GM18498 (cell line): ENCODE measurements at regions not wholly inside any gene's neighbourhood (a gene's known extent, or its start where the extent isn't known, plus 50 kb on each side); places are given as distances from the start of the nearest gene placed in this dataset.
"Not testable (repeated sequence)": the region's sequence is repeated elsewhere in the genome, so short reads cannot be mapped to it uniquely, and the experiment has no call there.

Source experiments
- ATAC-seq: cut with Tn5 transposase; IDR thresholded peaks from one replicate; pipeline ENCODE4 v1.9.1; 2021; ENCODE audit warnings: mild to moderate bottlenecking, moderate library complexity; ENCODE audit not compliant: unreplicated experiment

DNA sequence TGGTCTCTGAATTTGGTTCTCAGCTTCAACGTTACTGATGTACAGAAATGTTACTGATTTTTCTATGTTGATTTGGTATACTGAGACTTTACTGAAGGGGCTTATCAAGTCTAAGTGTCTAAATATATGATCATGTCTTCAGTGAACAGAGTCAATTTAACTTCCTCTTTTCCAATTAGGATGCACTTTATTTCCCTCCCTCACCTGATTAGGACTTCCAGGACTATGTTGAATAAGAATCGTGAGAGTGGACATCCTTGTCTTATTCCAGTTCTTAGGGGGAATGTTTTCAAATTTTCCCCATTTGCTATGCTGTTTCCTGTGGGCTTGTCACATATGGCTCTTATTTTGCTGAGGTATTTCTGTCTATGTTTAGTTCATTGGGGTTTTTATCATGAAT, 349.5 kb downstream of the PRR16 start:
- no peak for ATAC-seq

DNA sequence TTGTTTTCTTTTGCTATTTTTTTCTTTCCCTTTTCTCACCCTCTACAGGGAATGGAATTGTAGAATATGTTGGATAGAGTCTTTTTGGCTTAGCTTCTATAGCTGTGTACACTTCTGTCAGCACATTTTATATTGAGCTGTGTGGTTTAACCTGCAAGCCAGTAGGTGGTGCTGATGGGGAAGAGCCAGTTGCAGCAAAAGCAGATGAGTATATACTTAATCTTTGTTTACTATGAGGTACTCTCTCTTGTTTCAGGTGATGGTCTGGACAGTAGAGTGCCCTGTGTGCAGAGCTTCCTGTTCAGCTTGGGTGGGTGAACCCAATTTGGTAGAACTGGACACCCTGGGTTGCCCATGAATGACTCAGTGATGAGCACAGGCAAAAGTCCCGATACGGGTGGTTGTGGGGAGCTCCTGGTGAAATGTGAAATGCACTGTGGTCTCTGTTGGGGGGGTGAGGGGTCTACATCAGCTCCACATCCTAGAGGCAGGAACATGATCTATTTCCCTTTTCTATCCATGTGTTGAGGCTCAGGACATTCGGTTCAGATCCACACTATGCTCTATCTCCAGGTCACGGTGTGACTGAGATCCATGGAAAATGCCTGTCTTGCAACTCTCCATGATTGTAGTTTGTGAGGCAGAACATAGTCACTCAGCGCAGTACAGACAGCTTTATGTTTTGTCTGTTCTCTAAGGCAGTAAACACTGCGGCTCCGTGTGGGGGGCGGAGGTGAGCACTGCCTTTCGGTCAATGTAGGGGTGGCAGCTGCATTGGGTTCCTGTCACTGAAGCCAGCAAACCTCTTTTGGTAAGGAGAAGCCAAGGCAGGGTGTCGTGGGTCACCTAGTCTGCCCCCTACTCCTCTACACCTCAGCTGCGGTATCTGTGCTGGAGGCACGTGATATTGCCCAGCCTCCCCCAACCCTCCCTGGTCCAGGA, 353.2 kb downstream of the PRR16 start:
- no peak for ATAC-seq

- no peak for ATAC-seq
These were observed 354.0 kb downstream of the PRR16 start for GRCh38 chr5:120818128-120818527.

DNA sequence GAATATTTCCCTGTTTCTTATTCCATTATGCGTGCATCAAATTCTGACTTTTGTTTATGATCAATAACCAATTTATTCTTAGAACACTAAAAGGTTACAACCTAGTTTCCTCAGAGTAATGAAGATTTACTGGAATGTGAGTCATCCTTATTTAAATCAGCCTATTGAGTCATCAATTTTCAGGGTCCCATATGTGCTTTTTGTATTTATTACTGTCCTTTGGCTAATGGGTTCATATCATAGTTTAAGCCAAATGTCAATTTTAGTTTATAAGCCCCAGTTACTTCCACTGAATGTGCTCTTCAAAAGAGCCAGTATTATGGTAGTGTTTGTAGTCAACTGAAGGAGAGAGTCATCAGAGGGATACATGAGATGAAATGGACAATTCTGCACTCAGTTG, 359.2 kb downstream of the PRR16 start:
- no peak for ATAC-seq

DNA sequence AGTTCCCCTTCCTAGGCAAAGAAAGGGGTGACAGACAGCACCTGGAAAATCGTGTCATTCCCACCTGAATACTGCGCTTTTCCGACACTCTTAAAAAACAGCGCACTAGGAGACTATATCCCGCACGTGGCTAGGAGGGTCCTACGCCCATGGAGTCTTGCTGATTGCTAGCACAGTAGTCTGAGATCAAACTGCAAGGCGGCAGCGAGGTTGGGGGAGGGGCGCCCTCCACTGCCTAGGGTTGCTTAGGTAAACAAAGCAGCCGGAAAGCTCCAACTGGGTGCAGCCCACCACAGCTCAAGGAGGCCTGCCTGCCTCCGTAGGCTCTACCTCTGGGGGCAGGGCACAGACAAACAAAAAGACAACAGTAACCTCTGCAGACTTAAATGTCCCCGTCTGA, 367.5 kb downstream of the PRR16 start:
- ATAC-seq: not testable (repeated sequence)

GRCh38 chr5:120841830-120842229, 377.7 kb downstream of the PRR16 start:
- ATAC-seq: no peak

- no peak for ATAC-seq
These were observed 379.4 kb downstream of the PRR16 start for GRCh38 chr5:120843390-120843980.

- no peak for ATAC-seq
These were observed 384.8 kb downstream of the PRR16 start for GRCh38 chr5:120848883-120849282.

DNA sequence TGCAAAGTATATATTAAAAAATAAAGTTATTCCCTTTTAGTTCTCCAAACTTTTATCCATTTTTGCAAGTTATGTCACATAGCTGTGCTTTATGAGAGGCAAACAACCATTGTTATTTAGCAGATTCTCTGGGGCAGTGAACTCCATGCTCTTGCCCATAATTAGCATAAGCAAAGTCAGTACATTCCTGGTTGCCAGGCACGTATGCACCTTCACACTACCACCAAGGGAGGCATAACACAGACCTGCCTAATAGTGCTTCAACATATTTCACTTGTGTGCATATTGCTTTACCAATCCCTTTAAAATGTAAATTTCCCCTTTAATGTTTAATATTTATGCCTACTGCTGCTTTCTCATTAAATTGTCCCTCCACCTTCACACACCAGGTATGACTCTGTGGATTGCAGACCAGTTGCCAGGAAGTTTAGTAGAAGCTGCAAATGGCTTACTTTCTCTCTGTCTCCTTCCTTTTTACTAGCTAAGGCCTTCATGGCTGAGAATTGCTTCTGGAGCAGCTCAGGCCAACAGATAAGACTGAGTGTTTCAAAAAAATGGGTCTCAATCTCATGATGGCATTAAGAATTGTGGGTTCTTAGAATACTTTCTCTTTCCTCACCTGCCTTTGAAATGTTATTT, 388.2 kb downstream of the PRR16 start:
- no peak for ATAC-seq

DNA sequence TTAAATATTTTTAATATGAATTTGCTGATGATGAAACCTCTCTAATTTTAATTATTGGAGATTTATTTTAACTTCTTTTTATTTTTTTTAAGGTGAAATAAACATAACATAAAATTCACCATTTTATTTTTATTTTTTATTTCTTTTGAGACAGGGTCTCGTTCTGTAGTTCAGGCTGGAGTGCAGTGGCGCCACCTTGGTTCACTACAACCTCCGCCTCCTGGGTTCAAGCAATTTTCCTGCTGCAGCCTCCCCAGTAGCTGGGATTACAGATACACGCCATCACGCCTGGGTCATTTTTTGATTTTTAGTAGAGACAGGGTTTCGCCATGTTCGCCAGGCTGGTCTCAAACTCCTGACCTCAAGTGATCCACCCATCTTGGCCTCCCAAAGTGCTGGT, 402.9 kb downstream of the PRR16 start:
- no peak for ATAC-seq

DNA sequence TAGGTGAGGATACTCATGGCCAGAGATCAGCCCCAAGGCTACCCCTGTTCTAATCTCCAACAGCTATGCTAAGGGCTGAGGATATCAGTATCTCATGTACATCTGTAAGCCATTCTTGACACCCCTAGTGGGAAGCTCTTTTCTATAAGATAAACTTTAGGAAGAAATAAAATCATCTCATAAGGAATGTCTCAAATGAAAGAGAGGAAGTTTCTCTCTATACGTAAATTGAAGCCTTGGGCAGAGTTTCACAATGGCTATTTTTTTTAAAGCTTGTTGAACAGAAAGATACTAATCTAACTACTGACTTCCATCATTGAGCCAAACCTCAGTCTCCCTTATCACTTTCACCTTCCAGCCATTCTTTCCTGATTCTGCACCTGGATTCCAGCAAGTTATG, 405.7 kb downstream of the PRR16 start:
- no peak for ATAC-seq

DNA sequence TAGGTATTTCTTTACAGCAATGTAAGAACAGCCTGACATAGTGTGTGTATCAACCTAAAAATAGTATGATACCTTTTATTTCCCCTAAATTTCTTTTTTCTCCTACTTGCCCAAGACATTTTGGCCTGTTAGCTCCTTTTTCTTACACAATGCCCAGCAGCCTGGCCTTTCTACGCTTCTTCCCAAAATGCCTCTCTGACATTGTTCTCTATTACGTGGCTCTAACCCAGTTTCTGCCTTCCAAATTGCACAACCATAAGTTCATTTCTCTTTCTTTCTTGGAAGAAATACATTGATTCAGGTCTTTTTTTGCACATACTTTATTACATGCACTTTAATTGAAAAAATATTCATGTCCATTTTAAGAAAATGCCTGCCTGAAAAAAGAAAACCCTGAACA, 408.2 kb downstream of the PRR16 start:
- ATAC-seq: no peak

GRCh38 chr5:120873083-120873482, 409.0 kb downstream of the PRR16 start:
- ATAC-seq: no peak

- ATAC-seq: no peak
These were observed 410.2 kb downstream of the PRR16 start for GRCh38 chr5:120874081-120874862.

DNA sequence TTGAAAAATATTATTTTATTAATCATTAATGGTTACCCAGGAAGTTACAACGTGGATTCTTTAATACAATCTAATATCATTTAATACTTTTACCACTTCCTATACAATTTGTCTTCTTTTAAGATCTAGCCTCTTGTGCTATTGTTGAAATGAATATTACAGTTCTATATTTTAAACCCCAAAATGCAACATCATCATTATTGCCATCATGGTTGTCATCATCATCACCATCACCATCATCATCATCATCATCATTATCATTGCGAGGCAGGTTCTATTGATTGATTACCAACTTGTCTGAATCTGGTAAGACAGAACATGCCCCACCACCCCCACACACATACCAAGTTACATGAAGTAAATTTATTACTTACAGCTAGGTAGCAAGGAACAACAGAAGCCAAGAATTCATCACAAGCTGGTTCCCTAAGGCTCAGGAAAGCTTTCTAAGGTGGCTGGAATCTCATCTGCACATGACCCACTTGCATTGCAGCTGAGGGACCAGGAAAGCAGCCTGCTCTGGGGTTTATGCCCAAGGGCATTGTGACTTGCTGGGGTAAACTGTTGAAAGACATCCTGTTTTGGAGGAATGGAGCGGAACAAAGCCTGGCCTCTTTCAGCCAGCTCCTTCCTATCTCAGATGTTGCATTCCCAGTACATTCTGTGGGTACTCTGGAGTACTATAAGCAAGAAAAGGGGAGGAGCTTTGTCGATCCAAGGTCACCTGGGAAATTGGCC, 418.1 kb downstream of the PRR16 start:
- no peak for ATAC-seq

DNA sequence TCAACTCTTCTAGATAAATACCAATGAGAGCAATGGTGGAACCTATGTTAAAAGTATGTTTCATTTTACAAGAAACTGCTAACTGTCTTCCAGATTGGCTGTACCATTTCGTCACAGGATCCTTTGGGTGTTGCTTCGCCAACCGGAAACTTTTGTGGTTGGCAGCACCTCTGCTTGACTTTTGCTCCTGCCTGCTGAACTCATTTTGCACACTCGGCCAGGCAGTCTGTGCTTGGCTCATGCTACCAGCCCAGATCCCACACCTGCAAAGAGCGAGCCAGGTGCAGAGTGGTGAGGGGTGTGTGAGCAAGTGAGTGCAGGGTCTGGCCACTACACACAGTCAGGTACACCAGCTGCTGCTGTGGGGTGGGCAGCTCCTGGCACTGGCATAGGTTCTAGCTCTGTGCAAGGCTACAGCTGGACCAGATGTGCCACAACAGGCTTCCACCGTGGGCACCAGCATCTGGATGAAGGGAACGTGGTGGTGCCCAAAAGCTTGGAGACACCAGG, 422.3 kb downstream of the PRR16 start:
- ATAC-seq: no peak

DNA sequence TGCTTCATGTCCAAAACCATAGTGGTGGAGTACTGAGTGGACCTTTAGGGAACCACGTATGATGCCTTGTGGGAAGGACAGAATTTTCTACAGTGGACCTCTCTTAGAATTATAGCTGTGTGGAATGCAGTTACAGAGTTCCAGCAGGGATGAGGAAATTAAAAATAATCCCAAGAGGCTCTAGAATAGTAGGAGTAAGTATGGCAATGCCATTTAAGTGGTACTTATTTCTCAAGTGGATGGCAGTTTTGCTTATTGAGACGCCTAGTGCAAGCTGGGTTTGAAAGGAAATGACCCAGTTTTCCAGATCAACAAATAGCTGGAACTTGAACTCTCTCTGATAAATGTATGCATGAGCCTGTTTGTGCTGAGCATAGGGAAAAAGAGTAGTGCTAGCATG, 431.6 kb downstream of the PRR16 start:
- ATAC-seq: no peak

GRCh38 chr5:120901199-120901598, 437.1 kb downstream of the PRR16 start:
- no peak for ATAC-seq

DNA sequence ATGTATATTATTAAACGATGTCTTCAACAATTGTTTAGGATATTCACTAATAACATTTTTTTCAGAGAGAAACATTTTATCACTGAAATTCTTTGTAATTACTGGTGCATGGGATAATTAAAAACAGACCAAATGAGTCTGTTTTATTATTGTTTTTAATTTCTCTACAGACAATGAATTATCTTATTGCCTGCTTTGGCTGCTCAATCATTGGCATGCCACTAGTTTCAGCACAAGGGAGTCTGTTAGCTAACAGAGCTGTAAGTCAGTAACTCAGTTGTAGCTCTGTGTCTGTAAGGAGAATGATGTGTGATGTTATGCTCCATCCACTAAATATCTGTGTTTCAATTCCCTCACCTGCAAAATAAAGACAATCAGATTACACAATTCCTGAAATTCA, 443.9 kb downstream of the PRR16 start:
- no peak for ATAC-seq

DNA sequence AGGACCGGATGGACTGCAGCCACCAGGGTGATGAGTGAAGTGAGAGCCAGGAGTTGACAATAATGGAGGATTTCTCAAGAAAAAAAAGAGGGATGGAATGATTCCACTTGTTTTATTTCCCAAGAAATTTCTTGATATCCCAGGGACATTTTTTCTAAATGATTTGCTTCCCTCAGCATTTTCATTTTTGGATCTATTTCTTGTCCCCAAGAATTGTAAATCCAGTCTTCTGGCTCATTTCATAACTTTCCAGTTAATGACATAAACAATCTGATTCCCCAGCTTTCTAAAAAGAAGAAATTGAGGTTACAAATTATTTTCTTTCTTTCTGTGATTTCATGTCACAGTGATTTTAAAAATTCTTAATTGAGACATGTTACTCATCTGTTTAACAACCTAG, 446.5 kb downstream of the PRR16 start:
- ATAC-seq: no peak
